GM12878 (cell line): ENCODE measurements at regions not wholly inside any gene's neighbourhood (a gene's known extent, or its start where the extent isn't known, plus 50 kb on each side); places are given as distances from the start of the nearest gene placed in this dataset.

ENCODE experiments used
- ATF3 ChIP-seq: IDR thresholded peaks from 2 replicates; pipeline ENCODE4 v1.6.1; 2011; ENCODE audit warnings: low read depth, mild to moderate bottlenecking, low read length, moderate library complexity, borderline replicate concordance; ENCODE audit errors: extremely low read depth
- BHLHE40 ChIP-seq, 2 experiments: fragments of 450-650 bp in 1 of 2; IDR thresholded peaks; 2 replicates each; pipeline ENCODE4 v1.6.1; 2011 to 2017; ENCODE audit warnings: low read depth in 2 of 2, borderline replicate concordance in 1 of 2, improper control_type of control experiment in 1 of 2, low read length in 1 of 2, mild to moderate bottlenecking in 1 of 2
- BMI1 ChIP-seq: fragments of 450-650 bp; IDR thresholded peaks from 2 replicates; pipeline ENCODE4 v1.6.1; 2016; ENCODE audit warnings: mild to moderate bottlenecking, moderate library complexity, borderline replicate concordance
- CBX3 ChIP-seq: fragments of 200-600 bp; sonication (generic); IDR thresholded peaks from 2 replicates; pipeline ENCODE4 v1.6.1; 2016; ENCODE audit warnings: low read depth, borderline replicate concordance
- CREM ChIP-seq: IDR thresholded peaks from 2 replicates; pipeline ENCODE4 v1.6.1; 2014; ENCODE audit warnings: antibody characterized with exemption, low read depth
- ESRRA ChIP-seq: IDR thresholded peaks from 2 replicates; pipeline ENCODE4 v1.6.1; 2012; ENCODE audit warnings: mild to moderate bottlenecking, low read length, improper control_type of control experiment
- FOS ChIP-seq: IDR thresholded peaks from 3 replicates; pipeline ENCODE4 v1.6.1; 2011; ENCODE audit warnings: borderline replicate concordance; ENCODE audit not compliant: insufficient read length; ENCODE audit errors: extremely low read depth
- HDAC2 ChIP-seq: fragments of 200-600 bp; sonication (generic); IDR thresholded peaks from 2 replicates; pipeline ENCODE4 v1.6.1; 2017
- JUND ChIP-seq: IDR thresholded peaks from 2 replicates; pipeline ENCODE4 v1.6.1; 2012; ENCODE audit warnings: low read depth, mild to moderate bottlenecking, low read length, improper control_type of control experiment, moderate library complexity
- KAT2A ChIP-seq: conservative IDR thresholded peaks from 2 replicates; pipeline ENCODE4 v1.6.1; 2011; ENCODE audit warnings: low read depth, low read length; ENCODE audit not compliant: control insufficient read depth
- KDM1A ChIP-seq: fragments of 200-600 bp; sonication (generic); IDR thresholded peaks from 2 replicates; pipeline ENCODE4 v1.6.1; 2016; ENCODE audit warnings: borderline replicate concordance
- KLF5 ChIP-seq: fragments of 450-650 bp; IDR thresholded peaks from 2 replicates; pipeline ENCODE4 v1.6.1; 2014; ENCODE audit warnings: mild to moderate bottlenecking; ENCODE audit not compliant: partially characterized antibody
- MXI1 ChIP-seq: fragments of 150-350 bp; IDR thresholded peaks from 2 replicates; pipeline ENCODE4 v1.6.1; 2011; ENCODE audit warnings: low read depth, mild to moderate bottlenecking, inconsistent platforms, low read length, improper control_type of control experiment
- MYC ChIP-seq: IDR thresholded peaks from 2 replicates; pipeline ENCODE4 v1.6.1; 2011; ENCODE audit warnings: mild to moderate bottlenecking, low read length, moderate library complexity, inconsistent platforms; ENCODE audit not compliant: insufficient read depth, insufficient replicate concordance, insufficient read length, severe bottlenecking
- NFXL1 ChIP-seq: fragments of 450-650 bp; IDR thresholded peaks from 2 replicates; pipeline ENCODE4 v1.6.1; 2017; ENCODE audit warnings: antibody characterized with exemption, mild to moderate bottlenecking, borderline replicate concordance
- NFYB ChIP-seq: IDR thresholded peaks from 2 replicates; pipeline ENCODE4 v1.6.1; 2011; ENCODE audit warnings: low read depth, mild to moderate bottlenecking, low read length, improper control_type of control experiment, moderate library complexity; ENCODE audit not compliant: insufficient read depth
- NR2C2 ChIP-seq: IDR thresholded peaks from 2 replicates; pipeline ENCODE4 v1.6.1; 2011; ENCODE audit warnings: borderline replicate concordance, low read depth; ENCODE audit not compliant: control insufficient read depth, insufficient read length
- NR2F1 ChIP-seq: fragments of 450-650 bp; conservative IDR thresholded peaks from 2 replicates; pipeline ENCODE4 v1.6.1; 2017; ENCODE audit warnings: mild to moderate bottlenecking
- RCOR1 ChIP-seq: conservative IDR thresholded peaks from 2 replicates; pipeline ENCODE4 v1.6.1; 2012; ENCODE audit warnings: low read depth, low read length, improper control_type of control experiment
- RUNX3 ChIP-seq: IDR thresholded peaks from 2 replicates; pipeline ENCODE4 v1.6.1; 2012; ENCODE audit warnings: low read length, inconsistent platforms
- SMC3 ChIP-seq: IDR thresholded peaks from 2 replicates; pipeline ENCODE4 v1.6.1; 2011; ENCODE audit warnings: low read length, improper control_type of control experiment, borderline replicate concordance
- SREBF1 ChIP-seq: IDR thresholded peaks from 2 replicates; pipeline ENCODE4 v1.6.1; 2012; ENCODE audit warnings: mild to moderate bottlenecking, low read length
- USF2 ChIP-seq: IDR thresholded peaks from 2 replicates; pipeline ENCODE4 v1.6.1; 2011; ENCODE audit warnings: low read depth, low read length, improper control_type of control experiment, borderline replicate concordance
- ZNF207 ChIP-seq: fragments of 450-650 bp; IDR thresholded peaks from 2 replicates; pipeline ENCODE4 v1.6.1; 2014; ENCODE audit warnings: antibody characterized with exemption, mild to moderate bottlenecking, borderline replicate concordance
- ZNF24 ChIP-seq: fragments of 450-650 bp; IDR thresholded peaks from 2 replicates; pipeline ENCODE4 v1.6.1; 2017; ENCODE audit warnings: antibody characterized with exemption, mild to moderate bottlenecking
- TF ChIP-seq, protein P1 (sequence below): fragments of 450-650 bp; IDR thresholded peaks from 2 replicates; pipeline ENCODE4 v1.6.1; 2016; ENCODE audit warnings: mild to moderate bottlenecking
- TF ChIP-seq, protein P2 (sequence below): fragments of 150-350 bp; IDR thresholded peaks from 2 replicates; pipeline ENCODE4 v1.6.1; 2016; ENCODE audit warnings: low read depth, low read length

DNA sequence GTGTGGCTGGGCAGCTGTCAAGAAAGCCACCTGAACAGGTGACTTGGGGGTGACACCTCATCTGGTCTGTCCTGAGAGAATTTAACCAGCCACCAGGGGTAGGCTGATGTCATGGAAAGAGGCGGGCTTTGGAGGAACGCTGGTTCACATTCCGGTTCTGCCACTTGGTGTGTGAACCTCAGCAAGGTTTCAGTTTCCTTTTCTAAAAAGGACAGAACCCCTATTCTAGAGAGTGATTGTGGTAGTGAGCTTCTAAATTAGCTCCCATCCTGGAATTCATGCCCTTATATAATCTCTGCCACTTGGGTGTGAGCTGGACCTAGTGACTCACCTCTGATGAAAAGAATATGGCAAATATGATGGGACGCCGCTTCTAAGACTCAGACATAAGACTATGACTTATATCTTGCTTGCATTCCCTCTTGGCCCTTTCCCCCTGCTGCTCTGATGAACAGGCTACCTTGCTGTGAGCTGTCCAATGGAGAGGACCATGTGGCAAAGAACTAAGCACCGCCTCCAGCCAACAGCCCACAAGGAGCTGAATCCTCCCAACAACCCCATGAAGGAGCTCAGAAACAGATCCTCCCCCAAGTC lies 332.1 kb downstream of the RRAGC start (continued):
- TF ChIP-seq BMI1 (no peak), HDAC2 (no peak), KDM1A (no peak), SREBF1 (no peak), CBX3 (no peak), MYC (no peak), ZNF207 (no peak), USF2 (no peak), NR2F1 (no peak), BHLHE40 (IDR thresholded peaks at IDR 0.05; ENCODE audit: borderline replicate concordance in 1 of 2, low read depth in 2 of 2, low read length in 1 of 2) (peak; percentile 48 to 70; a peak in 2 of 4 replicates), ATF3 (no peak), KLF5 (no peak), ZNF24 (no peak), RCOR1 (no peak), FOS (no peak), ESRRA (no peak), CREM (peak; percentile 76), NFYB (no peak), KAT2A (no peak), JUND (no peak), RUNX3 (peak; percentile 64), NFXL1 (no peak), SMC3 (no peak), MXI1 (no peak; the same call in 1 of the 2 replicates), NR2C2 (no peak)
- TF ChIP-seq, protein P1, sequence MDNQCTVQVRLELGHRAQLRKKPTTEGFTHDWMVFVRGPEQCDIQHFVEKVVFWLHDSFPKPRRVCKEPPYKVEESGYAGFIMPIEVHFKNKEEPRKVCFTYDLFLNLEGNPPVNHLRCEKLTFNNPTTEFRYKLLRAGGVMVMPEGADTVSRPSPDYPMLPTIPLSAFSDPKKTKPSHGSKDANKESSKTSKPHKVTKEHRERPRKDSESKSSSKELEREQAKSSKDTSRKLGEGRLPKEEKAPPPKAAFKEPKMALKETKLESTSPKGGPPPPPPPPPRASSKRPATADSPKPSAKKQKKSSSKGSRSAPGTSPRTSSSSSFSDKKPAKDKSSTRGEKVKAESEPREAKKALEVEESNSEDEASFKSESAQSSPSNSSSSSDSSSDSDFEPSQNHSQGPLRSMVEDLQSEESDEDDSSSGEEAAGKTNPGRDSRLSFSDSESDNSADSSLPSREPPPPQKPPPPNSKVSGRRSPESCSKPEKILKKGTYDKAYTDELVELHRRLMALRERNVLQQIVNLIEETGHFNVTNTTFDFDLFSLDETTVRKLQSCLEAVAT = no peak
- TF ChIP-seq, protein P2, sequence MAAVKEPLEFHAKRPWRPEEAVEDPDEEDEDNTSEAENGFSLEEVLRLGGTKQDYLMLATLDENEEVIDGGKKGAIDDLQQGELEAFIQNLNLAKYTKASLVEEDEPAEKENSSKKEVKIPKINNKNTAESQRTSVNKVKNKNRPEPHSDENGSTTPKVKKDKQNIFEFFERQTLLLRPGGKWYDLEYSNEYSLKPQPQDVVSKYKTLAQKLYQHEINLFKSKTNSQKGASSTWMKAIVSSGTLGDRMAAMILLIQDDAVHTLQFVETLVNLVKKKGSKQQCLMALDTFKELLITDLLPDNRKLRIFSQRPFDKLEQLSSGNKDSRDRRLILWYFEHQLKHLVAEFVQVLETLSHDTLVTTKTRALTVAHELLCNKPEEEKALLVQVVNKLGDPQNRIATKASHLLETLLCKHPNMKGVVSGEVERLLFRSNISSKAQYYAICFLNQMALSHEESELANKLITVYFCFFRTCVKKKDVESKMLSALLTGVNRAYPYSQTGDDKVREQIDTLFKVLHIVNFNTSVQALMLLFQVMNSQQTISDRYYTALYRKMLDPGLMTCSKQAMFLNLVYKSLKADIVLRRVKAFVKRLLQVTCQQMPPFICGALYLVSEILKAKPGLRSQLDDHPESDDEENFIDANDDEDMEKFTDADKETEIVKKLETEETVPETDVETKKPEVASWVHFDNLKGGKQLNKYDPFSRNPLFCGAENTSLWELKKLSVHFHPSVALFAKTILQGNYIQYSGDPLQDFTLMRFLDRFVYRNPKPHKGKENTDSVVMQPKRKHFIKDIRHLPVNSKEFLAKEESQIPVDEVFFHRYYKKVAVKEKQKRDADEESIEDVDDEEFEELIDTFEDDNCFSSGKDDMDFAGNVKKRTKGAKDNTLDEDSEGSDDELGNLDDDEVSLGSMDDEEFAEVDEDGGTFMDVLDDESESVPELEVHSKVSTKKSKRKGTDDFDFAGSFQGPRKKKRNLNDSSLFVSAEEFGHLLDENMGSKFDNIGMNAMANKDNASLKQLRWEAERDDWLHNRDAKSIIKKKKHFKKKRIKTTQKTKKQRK = no peak
